NCI-H1105 treated with DMSO at 0.1 percent for 48 hours (cell line): ENCODE measurements at regions not wholly inside any gene's neighbourhood (a gene's known extent, or its start where the extent isn't known, plus 50 kb on each side); places are given as distances from the start of the nearest gene placed in this dataset.
"Not testable (repeated sequence)": the region's sequence is repeated elsewhere in the genome, so short reads cannot be mapped to it uniquely, and the experiment has no call there.

Experiments used
- DNase-seq: peaks from one replicate; lab custom pipeline; 2025; lab: John Stamatoyannopoulos, UW

- not testable (repeated sequence) for DNase-seq
These were observed 77.5 kb downstream of the SNX5 start for GRCh38 chr20:17891131-17891530.

- no peak for DNase-seq
These were observed 78.3 kb downstream of the SNX5 start for GRCh38 chr20:17890330-17890729.

GRCh38 chr20:17889226-17889625 lies 79.4 kb downstream of the SNX5 start:
- no peak for DNase-seq

- DNase-seq: no peak
These were observed 80.5 kb downstream of the SNX5 start for GRCh38 chr20:17888044-17888443.

- DNase-seq: no peak
These were observed 81.1 kb downstream of the SNX5 start for GRCh38 chr20:17887331-17888030.

GRCh38 chr20:17885544-17885943 lies 83.0 kb downstream of the SNX5 start:
- DNase-seq: no peak

- no peak for DNase-seq
These were observed 83.5 kb downstream of the SNX5 start for GRCh38 chr20:17885076-17885475.

- DNase-seq: no peak
These were observed 84.1 kb downstream of the SNX5 start for GRCh38 chr20:17884307-17885003.

- no peak for DNase-seq
These were observed 84.8 kb downstream of the SNX5 start for GRCh38 chr20:17883592-17884306.

- no peak for DNase-seq
These were observed 85.6 kb downstream of the SNX5 start for GRCh38 chr20:17882834-17883591.

- DNase-seq: no peak
These were observed 86.3 kb downstream of the SNX5 start for GRCh38 chr20:17882065-17882833.

GRCh38 chr20:17881741-17882064 lies 86.9 kb downstream of the SNX5 start:
- DNase-seq: no peak

- no peak for DNase-seq
These were observed 89.5 kb downstream of the SNX5 start for GRCh38 chr20:17878912-17879602.

- DNase-seq: no peak
These were observed 90.3 kb downstream of the SNX5 start for GRCh38 chr20:17878069-17878911.

- DNase-seq: no peak
These were observed 92.6 kb downstream of the SNX5 start for GRCh38 chr20:17875981-17876385.

- no peak for DNase-seq
These were observed 93.3 kb downstream of the SNX5 start for GRCh38 chr20:17875106-17875980.

- no peak for DNase-seq
These were observed 94.1 kb downstream of the SNX5 start for GRCh38 chr20:17874271-17875105.
